Endothelial cell of umbilical vein (primary cell): ENCODE measurements at regions not wholly inside any gene's neighbourhood (a gene's known extent, or its start where the extent isn't known, plus 50 kb on each side); places are given as distances from the start of the nearest gene placed in this dataset.

ENCODE experiments used
- BruUV-seq: library from RNA; stranded (reverse); fragments of 400-500 nt; replicated peaks from 2 replicates; lab custom pipeline; 2021; lab: Mats Ljungman, UMichigan
- CTCF ChIA-PET: fragments of 300-600, 350-600 bp; sonication (Branson Sonifier 250); formaldehyde crosslinking; loops from one replicate; lab custom pipeline; 2021; ENCODE audit warnings: antibody characterized with exemption, inconsistent platforms; lab: Charles Lee
- POLR2A ChIA-PET: fragments of 300-600, 350-600 bp; sonication (Branson Sonifier 250); formaldehyde crosslinking; loops from one replicate; lab custom pipeline; 2021; ENCODE audit warnings: antibody characterized with exemption, inconsistent platforms; lab: Charles Lee
- DNase-seq: peaks from one replicate; pipeline ENCODE4 v3.0.0-alpha.2; 2011; ENCODE audit warnings: low read depth, low spot score
- FAIRE-seq: peaks from 2 replicates; lab custom pipeline; 2011; peaks lifted over from hg19 to GRCh38; lab: Jason Lieb, UNC
- H2AFZ ChIP-seq: 2 replicates; pipeline ENCODE4 v1.6.0; 2012; ENCODE audit warnings: low read depth, low read length, control low read depth, inconsistent platforms
- H3K27ac ChIP-seq: 2 replicates; pipeline ENCODE4 v1.5.1; 2011; ENCODE audit warnings: low read depth, mild to moderate bottlenecking, control low read depth, low read length, moderate library complexity; ENCODE audit not compliant: insufficient read depth
- H3K27me3 ChIP-seq, 2 experiments: 2 replicates each; pipeline versions ENCODE4 v1.6.0 to v1.6.1; 2011; ENCODE audit warnings: low read length in 2 of 2, mixed read lengths in 1 of 2; ENCODE audit not compliant: control insufficient read depth in 2 of 2, insufficient read depth in 2 of 2
- H3K36me3 ChIP-seq, 2 experiments: 2 replicates in 1 of 2; 3 replicates in 1 of 2; pipeline ENCODE4 v1.5.1; 2011; ENCODE audit warnings: low read length in 2 of 2, mild to moderate bottlenecking in 1 of 2, moderate library complexity in 1 of 2; ENCODE audit not compliant: control insufficient read depth in 2 of 2, insufficient read depth in 2 of 2; ENCODE audit errors: extremely low read depth in 1 of 2
- H3K4me1 ChIP-seq: 3 replicates; pipeline ENCODE4 v1.5.1; 2011; ENCODE audit warnings: mild to moderate bottlenecking, low read length; ENCODE audit not compliant: control insufficient read depth, insufficient read depth; ENCODE audit errors: extremely low read depth
- H3K4me2 ChIP-seq: 2 replicates; pipeline ENCODE4 v1.6.1; 2011; ENCODE audit warnings: low read length, control low read depth, mixed read lengths; ENCODE audit not compliant: insufficient read depth
- H3K4me3 ChIP-seq, 3 experiments: fragments of 200-600 bp in 1 of 3; sonication (generic), shearing (Covaris generic) in 1 of 3; replicated peaks in 1 of 3; 2 replicates each; pipeline ENCODE4 v1.5.1; 2011 to 2016; ENCODE audit warnings: control low read depth in 3 of 3, low read length in 3 of 3, mild to moderate bottlenecking in 2 of 3, inconsistent platforms in 1 of 3, low read depth in 1 of 3, moderate library complexity in 1 of 3; ENCODE audit not compliant: insufficient read depth in 1 of 3
- H3K79me2 ChIP-seq: 2 replicates; pipeline ENCODE4 v1.6.0; 2012; ENCODE audit warnings: low read length, inconsistent platforms; ENCODE audit not compliant: control insufficient read depth, insufficient read depth
- H3K9ac ChIP-seq: replicated peaks from 2 replicates; pipeline ENCODE3; 2011; ENCODE audit warnings: low read length, control low read depth; ENCODE audit not compliant: insufficient read depth; ENCODE audit errors: extremely low read depth
- H3K9me1 ChIP-seq: replicated peaks from 3 replicates; pipeline ENCODE4 v1.6.0; 2011; ENCODE audit warnings: mild to moderate bottlenecking, low read length; ENCODE audit not compliant: control insufficient read depth, insufficient read depth; ENCODE audit errors: extremely low read depth
- H3K9me3 ChIP-seq: replicated peaks from 2 replicates; pipeline ENCODE4 v1.5.1; 2012; ENCODE audit warnings: low read length, inconsistent platforms; ENCODE audit not compliant: control insufficient read depth, insufficient read depth
- H4K20me1 ChIP-seq: replicated peaks from 2 replicates; pipeline ENCODE3; 2011; ENCODE audit warnings: mild to moderate bottlenecking, low read length; ENCODE audit not compliant: control insufficient read depth, insufficient read depth; ENCODE audit errors: extremely low read depth
- EZH2 ChIP-seq: IDR thresholded peaks from 2 replicates; pipeline ENCODE4 v1.6.1; 2012; ENCODE audit warnings: borderline replicate concordance, low read depth, mild to moderate bottlenecking, moderate library complexity, low read length, inconsistent platforms; ENCODE audit not compliant: severe bottlenecking
- FOS ChIP-seq: IDR thresholded peaks from 2 replicates; pipeline ENCODE4 v1.6.1; 2011; ENCODE audit warnings: mild to moderate bottlenecking, low read length, moderate library complexity, borderline replicate concordance; ENCODE audit not compliant: insufficient read depth
- GATA2 ChIP-seq: IDR thresholded peaks from 2 replicates; pipeline ENCODE4 v1.7.0; 2011; ENCODE audit warnings: low read depth, mild to moderate bottlenecking, moderate library complexity, mixed read lengths, low read length; ENCODE audit not compliant: insufficient read length, insufficient read depth
- JUN ChIP-seq: IDR thresholded peaks from 2 replicates; pipeline ENCODE4 v1.6.1; 2011; ENCODE audit warnings: borderline replicate concordance, low read depth; ENCODE audit not compliant: insufficient read length, insufficient read depth
- MAX ChIP-seq: IDR thresholded peaks from 2 replicates; pipeline ENCODE4 v1.6.1; 2011; ENCODE audit not compliant: insufficient read depth, insufficient read length
- MYC ChIP-seq: IDR thresholded peaks from one replicate; pipeline ENCODE4 v1.6.1; 2011; ENCODE audit warnings: mild to moderate bottlenecking, low read depth, low read length
- POLR2A ChIP-seq: IDR thresholded peaks from 2 replicates; pipeline ENCODE4 v1.6.1; 2012; ENCODE audit warnings: low read depth, mild to moderate bottlenecking, control low read depth, low read length
- POLR2AphosphoS5 ChIP-seq: IDR thresholded peaks from 2 replicates; pipeline ENCODE4 v1.6.1; 2012; ENCODE audit warnings: low read depth, mild to moderate bottlenecking, control low read depth, low read length, moderate library complexity; ENCODE audit not compliant: insufficient read depth
- dilution Hi-C: fragments of 300-500 bp; cut with MboI; formaldehyde crosslinking; loops from one replicate; pipeline ENCODE4 v1.15.0; 2019; ENCODE audit warnings: low sequenced_read_pairs; ENCODE audit not compliant: extremely low pct_ligation_motif_present
- intact Hi-C: fragments of 100-400 bp; cut with micrococcal nuclease; formaldehyde crosslinking; loops from one replicate; pipeline ENCODE4 v1.10.0; 2022
- TF ChIP-seq, protein P1 (sequence below), 2 donors: IDR thresholded peaks; 1 replicate in 1 of 2; 2 replicates in 1 of 2; pipeline ENCODE4 v1.5.1; 2011; ENCODE audit warnings: low read length in 2 of 2, mild to moderate bottlenecking in 2 of 2, moderate library complexity in 2 of 2, control low read depth in 1 of 2, inconsistent platforms in 1 of 2, low read depth in 1 of 2; ENCODE audit not compliant: insufficient read depth in 1 of 2; ENCODE audit errors: extremely low read depth in 1 of 2

DNA sequence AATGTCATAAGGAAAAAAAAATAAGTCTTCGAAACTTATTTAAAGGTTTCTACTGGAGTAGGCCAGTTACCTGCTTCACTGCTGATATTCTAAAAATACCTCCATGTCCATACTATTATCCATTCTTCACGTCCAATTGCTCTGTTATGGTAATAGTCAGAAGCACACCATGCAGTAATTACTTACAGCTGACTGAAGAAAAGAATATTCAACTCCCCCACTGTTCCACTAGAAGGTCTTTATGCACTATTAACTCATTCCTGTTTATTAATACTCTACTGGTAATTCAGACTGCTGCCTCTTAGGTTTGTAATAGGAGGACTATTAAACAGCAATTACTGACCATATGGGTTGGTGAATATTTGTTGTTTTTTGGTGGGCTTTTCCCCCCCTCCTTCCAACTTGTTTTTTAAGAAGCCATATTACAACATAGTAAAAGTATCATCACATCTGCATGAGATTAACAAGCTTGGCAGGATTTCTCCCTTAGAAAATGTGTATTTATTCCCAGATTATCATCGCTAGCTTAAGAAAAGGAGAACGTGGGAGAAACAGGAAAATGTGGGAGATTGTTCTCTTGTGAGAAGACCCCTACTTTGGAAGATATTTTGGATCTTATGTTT lies 806.4 kb upstream of the FANCL start:
- DNase-seq = no peak
- POLR2A ChIA-PET = no interaction called here

More for the DNA sequence above, 806.4 kb upstream of the FANCL start:
- intact Hi-C loops (no loop called here), dilution Hi-C loops (no loop called here)
- Histone ChIP-seq H3K79me2 (no peaks in the 10 kb centered on the region), H3K9me1 (no peaks in the 10 kb centered on the region), H4K20me1 (no peaks in the 10 kb centered on the region), H3K4me2 (no peak overlapping the region), H2AFZ (no peak overlapping the region), H3K9ac (no peak overlapping the region), H3K36me3 (no peaks in the 10 kb centered on the region), H3K9me3 (no peaks in the 10 kb centered on the region), H3K27ac (no peak overlapping the region), H3K4me1 (no peaks in the 10 kb centered on the region), H3K27me3 (no peaks in the 10 kb centered on the region), H3K4me3 (no peak overlapping the region)
- TF ChIP-seq MAX (no peak), FOS (no peak), POLR2AphosphoS5 (no peak), EZH2 (no peak), MYC (no peak), GATA2 (no peak), POLR2A (no peak), JUN (no peak)
- TF ChIP-seq, protein P1, sequence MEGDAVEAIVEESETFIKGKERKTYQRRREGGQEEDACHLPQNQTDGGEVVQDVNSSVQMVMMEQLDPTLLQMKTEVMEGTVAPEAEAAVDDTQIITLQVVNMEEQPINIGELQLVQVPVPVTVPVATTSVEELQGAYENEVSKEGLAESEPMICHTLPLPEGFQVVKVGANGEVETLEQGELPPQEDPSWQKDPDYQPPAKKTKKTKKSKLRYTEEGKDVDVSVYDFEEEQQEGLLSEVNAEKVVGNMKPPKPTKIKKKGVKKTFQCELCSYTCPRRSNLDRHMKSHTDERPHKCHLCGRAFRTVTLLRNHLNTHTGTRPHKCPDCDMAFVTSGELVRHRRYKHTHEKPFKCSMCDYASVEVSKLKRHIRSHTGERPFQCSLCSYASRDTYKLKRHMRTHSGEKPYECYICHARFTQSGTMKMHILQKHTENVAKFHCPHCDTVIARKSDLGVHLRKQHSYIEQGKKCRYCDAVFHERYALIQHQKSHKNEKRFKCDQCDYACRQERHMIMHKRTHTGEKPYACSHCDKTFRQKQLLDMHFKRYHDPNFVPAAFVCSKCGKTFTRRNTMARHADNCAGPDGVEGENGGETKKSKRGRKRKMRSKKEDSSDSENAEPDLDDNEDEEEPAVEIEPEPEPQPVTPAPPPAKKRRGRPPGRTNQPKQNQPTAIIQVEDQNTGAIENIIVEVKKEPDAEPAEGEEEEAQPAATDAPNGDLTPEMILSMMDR (IDR thresholded peaks at IDR 0.05; ENCODE audit: extremely low read depth in 1 of 2, insufficient read depth in 1 of 2, low read depth in 1 of 2, low read length in 2 of 2) = no peak
- CTCF ChIA-PET = no interaction called here
- FAIRE-seq = no peak
- BruUV-seq = no TSS peak
